Glomerular visceral epithelial cell (primary cell): ENCODE measurements at regions not wholly inside any gene's neighbourhood (a gene's known extent, or its start where the extent isn't known, plus 50 kb on each side); places are given as distances from the start of the nearest gene placed in this dataset.
A peak's percentile ranks its signal among the peaks of the same experiment; 100 is the strongest.
"Not testable (repeated sequence)": the region's sequence is repeated elsewhere in the genome, so short reads cannot be mapped to it uniquely, and the experiment has no call there.

ENCODE experiments used
- DNase-seq: peaks from one replicate; pipeline ENCODE4 v3.0.0-alpha.2; 2016; ENCODE audit errors: extremely low spot score

DNA sequence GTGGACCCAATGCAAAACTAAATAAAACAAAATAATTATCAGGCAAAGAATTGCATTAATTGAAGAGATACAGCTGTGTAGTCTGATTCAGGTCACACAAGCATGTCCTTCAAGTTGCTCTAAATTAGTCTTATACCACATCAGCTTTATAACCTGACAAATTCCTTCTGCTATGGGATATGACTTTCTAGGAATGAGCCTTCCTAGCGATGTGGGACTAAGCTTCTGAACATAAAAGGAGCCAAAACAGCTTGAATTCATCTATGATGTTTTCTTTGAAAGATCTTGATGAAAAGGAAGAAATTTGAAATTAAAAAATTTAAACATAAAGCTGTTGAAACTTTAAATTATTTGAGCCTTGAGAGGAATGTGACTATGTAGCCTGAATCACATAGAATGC, 1409.1 kb downstream of the CDH11 start:
- no peak for DNase-seq

DNA sequence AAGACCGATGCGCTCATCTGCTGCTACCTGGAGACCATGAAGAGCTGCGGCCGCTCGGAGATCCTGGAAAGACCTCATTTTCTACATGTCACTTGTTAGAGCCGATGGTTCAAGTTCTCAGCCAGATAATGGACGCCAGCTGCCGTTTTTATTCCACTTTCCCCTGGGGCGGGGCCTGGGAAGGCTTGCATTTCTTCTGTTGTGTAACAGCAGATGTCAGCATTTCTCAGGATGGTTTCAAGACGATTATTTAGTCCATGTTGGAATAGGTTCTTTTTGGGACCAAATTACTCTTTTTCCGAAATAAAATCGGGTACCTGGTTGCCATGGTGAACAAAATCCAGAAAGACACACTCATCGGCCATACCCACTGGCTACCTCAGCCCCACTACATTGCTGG, 1418.3 kb downstream of the CDH11 start:
- no peak for DNase-seq

DNA sequence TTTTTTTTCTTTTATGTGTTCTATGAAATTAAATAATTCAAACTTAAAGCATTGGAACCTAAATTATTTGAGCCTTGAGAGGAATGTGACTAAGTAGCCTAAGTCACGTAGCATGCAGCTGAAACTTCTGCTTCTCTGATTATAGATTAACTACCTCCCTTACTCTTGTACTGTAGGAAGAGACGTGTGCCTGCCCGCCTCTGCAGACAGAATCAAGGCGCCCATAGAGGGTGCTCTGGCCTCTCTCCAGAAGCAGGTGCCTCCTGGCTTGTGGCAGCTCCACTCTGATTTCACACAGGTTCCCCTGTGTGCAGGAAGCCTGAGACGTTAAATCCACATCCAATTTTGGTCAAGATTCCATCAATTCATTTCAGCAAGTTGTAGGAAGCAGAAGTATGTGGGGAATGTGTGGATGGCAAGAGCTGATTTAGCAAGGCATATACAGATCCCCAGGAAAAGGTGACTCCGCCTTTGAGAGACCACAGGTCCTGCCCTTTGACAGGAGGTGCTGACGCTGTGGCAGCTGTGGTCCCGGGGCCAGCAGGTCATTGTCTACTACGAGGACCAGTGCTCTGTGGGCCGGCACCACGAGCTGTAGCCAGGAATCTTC, 1418.8 kb downstream of the CDH11 start:
- peak; percentile 68 for DNase-seq

DNA sequence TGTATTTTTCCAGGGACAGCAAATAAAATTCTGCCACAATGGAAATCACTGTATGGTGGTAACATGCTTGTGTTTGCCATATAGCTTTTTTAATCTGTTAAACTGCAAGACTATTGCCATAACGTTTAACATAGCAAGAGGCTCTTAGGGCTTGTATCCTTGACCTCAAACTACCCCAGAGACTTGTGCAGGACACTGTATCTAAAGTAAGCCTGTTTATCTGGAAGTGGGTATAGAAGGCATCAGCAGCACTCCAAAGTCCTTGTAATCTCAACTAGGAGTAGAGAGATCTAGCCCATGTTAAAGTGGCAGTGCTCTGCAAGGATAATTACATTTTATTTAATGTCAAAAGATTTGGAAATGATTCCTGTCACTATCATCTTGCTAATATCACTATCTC, 1424.1 kb downstream of the CDH11 start:
- no peak for DNase-seq

DNA sequence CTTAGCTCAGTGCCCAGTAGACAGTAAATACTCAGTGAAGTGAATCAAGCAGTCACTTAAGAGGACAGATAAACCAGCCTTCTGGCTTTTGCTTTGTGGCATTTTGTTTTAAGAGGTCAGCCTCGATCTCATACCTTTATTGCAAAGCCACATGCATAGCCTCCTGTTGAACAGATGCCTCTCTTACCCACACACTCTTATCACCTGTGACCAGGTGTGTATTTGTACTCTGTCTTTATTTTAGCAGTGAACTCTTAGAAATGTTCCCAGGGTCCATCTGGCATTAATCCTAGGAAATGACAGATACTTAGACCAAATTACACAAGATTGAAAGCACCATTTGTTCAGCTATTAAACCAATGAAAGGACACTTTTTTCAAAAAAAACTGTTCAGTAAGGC, 1426.5 kb downstream of the CDH11 start:
- no peak for DNase-seq

DNA sequence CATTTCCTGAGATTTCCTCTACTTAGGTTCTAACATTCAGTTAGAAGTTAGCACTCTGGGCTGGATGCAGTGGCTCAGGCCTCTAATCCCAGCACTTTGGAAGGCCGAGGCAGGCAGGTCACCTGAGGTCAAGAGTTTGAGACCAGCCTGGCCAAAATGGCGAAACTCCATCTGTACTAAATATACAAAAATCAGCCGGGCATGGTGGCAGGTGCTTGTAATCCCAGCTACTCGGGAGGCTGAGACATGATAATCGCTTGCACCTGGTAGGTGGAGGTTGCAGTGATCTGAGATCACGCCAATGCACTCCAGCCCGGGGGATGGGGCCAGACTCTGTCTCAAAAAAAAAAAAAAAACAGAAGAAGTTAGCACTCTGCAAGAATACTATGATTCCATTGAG, 1430.9 kb downstream of the CDH11 start:
- no peak for DNase-seq

DNA sequence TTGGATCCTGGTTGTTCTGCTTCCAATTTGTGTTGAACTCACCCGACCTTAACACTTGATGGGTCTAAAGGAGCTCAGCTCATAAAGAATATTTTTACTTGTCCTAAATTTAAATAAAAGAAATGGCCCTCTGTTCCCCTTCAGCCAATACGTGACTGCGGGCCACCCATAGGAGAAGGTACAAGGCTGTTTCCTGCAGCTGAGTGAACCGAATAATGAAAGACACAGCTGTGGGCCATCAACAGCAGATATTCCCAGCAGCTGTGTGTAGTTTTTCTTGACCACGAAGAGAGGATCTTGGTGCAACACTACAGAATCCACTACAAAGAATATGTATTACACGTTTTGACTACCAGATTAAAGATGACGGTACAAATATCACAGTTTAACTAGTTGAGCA, 1431.6 kb downstream of the CDH11 start:
- no peak for DNase-seq

DNA sequence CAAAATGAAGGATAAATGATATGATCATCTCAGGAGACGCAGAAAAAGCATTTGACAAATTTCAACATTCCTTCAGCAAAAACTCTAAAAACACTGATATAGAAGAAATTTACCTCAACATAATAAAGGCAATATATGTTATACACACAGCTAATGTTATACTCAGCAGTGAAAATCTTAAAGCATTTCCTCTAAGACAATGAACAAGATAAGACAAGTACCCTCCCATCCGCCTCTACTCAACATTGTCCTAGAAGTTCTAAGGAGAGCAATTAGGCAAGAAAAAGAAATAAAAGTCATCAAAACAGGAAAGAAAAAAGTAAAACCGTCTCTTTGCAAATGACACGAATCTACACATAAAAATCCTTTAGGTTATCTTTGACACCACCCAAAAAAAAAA, 1432.8 kb downstream of the CDH11 start:
- DNase-seq, result no peak

DNA sequence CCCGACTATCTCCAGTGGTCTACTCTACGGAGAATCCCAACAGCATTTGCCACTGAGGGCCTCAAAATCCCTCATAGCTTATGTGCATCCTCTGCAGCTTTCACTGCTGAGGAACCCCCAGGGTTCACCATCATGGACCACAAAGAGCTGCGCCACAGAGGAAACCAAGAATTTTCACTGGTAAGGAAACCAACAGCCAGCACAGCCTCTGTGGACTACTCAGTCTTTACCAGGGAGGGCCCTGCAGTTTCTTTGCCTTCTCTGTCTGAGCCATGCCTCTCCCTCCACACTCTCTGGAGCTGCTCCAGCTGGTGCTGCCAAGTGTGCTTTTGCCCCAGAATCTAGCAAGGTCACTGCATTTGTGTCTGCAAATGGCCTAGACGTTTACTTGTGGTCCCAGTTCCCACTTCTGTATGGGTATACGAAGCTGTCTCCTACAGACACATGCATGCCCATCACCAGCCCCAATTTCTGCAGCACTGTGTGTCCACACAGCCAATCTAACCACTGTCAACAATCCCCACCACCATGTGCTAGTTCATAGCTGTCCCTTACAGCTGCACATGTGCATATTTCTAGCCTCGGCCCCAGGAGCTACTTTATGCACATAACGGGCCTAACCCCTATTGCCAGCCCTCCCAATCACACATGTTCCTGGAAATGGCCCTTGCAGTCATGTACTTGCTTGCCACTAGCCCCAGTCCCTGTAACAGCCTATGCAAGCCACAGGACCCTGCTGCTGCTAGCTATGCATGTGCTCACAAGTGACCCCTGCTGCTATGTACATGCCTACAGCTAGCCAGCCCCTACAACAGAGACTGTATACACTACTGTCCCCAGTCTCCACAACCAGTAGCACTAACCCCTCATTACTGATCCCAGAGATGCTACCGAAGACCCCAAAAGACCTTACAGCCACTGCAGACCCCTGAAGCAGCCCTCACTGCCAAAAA, 1437.4 kb downstream of the CDH11 start:
- DNase-seq, result no peak

DNA sequence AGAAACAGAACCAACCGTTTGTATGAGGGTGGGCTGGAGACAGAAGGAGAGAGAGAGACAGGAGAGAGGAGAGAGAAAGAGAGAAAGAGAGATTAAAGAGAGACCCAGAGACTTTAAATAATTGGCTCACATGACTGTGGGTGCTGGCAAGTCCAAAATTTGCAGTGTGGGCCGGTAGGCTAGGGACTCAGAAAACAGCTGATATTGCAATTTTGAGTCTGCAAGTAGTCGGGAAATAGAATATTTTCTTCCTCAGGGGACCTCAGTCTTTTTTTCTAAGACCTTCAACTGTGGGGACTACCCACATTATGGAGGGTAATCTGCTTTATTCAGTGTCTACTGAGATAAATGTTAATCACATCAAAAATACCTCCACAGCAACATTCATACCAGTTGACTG, 1439.0 kb downstream of the CDH11 start:
- DNase-seq, result no peak

DNA sequence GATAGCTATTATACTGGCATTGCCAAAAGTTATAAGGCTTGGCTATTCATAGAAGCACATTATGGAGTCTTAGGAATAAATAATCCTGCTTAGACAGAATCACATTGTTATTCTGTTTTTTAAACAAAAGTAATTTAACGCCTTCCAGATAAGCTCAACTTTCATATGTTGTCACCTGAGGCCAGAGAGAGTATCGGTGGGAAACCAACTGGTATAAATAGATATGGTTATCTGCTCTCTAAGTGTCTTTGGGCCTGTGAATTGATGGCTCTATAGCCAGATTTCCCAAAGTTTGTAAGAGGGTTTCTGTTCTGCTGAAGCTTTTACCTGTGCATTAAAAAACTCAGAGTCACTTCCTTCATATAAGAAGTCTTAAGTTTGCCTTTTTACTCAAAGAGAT, 1449.4 kb downstream of the CDH11 start:
- no peak for DNase-seq

DNA sequence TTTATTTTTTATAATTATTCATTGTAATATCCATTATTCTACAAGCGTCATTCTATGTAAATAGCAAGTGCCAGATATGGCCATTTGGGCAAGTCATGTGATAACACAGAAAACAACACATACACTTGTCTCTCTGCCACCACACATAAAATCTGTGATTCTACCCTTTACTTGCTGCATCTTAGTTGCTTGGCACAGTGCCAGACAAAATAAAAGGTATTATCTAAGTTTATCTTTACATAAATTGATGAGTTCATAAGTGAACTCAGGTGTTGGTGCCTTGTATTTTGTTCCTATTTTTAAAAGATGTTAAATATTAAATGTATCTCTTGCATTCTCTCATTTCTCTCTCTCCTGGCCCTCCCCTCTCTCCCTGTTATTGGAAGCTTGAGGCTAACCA, 1458.7 kb downstream of the CDH11 start:
- DNase-seq, result no peak

DNA sequence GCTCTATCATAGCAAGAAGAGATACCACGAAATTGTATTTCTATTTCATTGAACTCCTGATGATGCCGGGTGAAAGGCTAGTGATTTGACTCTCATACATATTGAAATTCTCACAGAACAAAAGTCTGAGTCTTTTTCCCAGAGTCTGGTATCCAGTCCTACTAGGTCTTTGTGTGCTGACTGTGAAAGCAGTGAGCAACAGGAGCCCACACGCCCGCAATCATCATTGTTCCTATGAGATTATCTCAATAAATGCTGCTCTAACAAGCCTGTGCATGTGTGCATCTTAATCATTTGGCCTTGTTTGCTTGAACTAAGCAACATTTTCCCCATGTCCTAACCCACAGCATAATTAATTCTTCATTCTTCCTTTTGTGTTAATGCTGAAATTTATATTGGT, 1466.0 kb downstream of the CDH11 start:
- DNase-seq, result no peak

DNA sequence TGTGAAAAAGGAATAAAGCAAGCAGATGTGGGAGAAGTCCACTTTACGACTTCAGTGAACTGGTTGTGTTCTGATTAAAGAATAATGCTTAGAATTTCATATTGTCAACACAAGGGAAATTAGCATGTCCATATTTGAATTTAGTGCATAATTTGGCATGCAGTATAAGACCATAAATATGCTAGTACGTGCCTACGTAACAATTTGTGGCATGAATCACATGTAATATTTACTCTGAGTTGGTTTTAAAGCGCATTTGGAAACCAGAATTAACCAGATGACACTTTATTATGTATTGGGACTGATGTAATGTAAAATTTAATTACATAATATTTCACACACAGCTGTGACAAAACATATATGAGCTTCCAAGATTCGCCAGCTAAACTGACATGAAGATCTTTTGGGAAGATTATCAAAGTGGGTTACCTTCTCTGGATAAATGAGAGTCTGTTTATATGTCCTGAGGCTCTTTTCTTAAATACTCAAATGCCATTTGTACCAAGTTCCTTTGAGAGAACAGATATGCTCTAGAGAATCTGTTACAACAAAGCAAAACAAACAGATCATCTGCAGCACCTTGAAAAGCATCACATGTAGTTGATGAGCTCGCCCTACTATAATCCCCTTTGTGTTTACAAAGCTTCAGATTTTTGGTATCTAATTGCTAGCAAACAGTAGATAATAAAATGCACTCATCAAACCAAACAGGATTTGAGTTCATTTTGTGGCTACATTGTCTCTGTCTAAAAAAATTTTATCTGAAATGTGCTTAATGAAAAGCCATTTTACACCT, 1468.6 kb downstream of the CDH11 start:
- no peak for DNase-seq

DNA sequence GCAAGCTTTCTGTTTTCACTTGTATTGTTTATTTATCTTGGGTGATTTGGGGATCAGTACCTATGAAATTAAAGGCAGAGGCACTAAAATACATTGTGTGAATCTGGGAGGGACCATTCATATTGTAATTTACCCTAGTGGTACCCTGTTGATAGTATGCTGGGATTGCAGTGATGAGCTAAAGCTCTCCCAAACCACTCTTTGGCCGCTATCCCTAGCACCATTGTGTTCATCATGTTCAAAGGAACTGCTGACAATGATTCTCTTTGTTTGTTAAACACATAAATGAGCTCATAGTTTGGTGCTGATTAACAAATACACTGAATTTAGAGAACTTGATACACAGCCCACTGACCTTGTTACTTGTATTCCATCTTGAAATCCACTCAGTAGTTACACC, 1469.8 kb downstream of the CDH11 start:
- DNase-seq, result no peak

DNA sequence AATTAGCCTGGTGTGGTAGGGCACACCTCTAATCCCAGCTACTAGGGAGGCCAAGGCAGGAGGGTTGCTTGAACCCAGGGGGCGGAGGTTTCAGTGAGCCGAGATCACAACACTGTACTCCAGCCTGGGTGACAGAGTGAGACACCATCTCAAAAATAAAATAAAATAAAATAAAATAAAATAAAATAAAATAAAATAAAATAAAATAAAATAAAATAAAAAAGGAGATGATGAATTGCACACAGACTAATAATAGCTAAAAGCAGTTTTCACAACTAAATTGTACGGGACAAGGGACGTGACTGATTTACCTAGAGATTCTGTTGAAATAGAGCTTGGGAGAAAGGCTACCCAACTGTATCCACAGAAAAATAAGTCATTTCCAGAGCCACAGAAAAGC, 1471.3 kb downstream of the CDH11 start:
- no peak for DNase-seq

DNA sequence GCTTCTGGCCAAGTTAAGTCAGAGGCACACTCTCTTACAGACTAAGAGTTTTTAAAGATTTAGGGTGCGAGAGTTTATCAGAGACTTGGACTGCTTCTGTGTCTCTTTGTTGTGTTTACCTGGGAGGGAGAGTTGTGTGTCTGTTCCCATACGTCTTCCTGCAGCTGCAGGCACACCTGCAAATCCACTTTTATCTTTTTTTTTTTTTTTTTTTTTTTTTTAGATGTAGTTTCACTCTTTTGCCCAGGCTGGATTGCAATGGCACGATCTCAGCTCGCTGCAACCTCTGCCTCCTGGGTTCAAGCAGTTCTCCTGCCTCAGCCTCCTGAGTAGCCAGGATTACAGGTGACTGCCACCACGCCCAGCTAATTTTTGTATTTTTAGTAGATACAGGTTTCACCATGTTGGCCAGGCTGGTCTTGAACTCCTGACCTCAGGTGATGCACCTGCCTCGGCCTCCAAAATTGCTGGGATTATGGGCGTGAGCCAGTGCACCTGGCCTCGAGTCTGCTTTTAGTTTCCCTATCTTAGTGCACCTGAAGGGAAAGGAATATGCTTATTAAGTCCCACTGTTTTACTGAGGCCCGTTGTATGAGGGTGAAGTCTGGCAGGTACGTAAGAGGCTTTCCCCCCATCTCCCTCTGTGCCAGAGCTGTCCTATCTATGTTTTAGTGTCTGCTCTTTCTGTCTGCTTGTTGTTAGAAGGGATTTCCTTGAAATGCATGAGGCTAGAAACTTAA, 1488.0 kb downstream of the CDH11 start:
- not testable (repeated sequence) for DNase-seq

DNA sequence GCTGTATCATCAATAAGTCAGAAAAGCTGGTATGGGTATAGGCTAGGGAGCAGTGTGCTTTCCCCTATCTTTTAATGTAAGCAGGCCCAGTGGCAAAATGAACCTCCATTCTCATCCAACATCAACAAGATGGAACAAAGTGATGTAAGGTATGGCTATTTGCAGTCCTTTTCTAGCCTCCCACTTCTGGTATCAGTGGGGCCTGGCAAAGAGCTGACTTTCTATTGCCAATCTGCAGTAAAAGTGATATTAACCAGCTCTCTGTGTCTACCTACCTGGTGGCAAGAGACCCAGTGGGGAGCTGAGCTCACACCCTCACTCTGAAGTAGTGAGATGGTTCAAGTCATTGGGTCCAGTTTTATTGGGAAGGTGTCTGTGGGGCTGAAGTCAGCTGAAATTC, 1492.6 kb downstream of the CDH11 start:
- DNase-seq, result no peak

DNA sequence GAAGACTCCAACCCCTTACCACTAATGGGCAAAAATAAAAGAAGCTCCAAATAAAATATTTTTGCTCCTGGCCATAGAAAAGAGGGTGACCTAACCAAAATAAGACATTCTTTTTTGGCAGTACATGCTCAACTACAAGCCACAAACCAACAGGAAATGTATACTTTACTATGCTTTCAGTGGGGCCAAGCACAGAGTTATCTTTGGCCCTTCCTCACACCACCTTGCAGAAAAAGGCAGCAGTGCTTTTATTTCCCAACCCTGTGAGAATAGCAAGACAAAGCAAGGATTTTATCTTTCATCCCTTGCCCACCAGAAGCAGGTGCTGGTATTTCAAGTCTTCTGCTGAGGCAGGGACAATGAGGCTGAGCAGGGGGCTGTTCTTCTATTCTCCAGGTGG, 1493.1 kb downstream of the CDH11 start:
- DNase-seq, result no peak

DNA sequence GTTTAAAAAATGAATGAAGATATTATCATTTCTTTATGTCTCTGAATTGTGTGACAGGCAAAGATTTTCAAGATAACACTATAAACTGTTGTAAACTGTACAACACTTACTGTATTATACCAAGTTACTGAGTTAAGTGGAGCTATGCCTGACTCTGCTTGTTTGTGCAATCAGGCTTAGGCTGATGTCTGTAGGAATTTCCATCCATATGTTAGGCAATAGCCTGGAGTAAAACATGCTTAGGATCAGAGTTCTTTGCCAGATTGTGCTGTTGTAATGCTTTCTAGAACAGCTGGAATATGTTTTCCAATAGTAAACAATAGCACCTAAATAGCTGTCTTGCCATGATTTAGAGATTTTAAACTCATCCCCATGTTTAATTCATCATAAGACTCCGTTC, 1496.7 kb downstream of the CDH11 start:
- no peak for DNase-seq

DNA sequence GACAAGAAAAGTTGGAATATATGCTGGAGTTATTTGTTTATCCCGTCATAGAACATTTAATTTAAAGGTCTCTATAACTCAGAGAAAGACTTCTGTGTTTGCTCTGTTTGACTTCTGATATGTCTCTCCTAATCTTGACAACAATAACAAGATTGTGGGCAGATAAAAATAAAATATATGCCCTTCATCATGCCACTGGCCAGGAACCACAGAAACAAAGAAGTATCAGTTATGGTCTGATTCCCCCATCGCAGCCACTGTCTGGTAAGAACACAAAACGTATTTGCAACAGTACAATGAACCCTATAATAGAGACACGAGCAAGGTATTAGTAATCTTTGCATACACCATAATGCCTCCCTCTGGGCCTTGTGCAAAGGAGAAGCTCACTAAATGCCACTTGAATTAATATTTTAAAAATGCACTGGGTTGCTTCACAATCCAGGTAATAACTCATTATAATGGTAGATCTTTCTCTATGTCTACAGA, 1498.3 kb downstream of the CDH11 start:
- DNase-seq, result no peak
